UCSD-AML1 (cell line): ENCODE measurements at regions not wholly inside any gene's neighbourhood (a gene's known extent, or its start where the extent isn't known, plus 50 kb on each side); places are given as distances from the start of the nearest gene placed in this dataset.

ENCODE experiments used
- DNase-seq: peaks from one replicate; lab custom pipeline; 2025; ENCODE audit not compliant: unreplicated experiment; lab: John Stamatoyannopoulos, UW

DNA sequence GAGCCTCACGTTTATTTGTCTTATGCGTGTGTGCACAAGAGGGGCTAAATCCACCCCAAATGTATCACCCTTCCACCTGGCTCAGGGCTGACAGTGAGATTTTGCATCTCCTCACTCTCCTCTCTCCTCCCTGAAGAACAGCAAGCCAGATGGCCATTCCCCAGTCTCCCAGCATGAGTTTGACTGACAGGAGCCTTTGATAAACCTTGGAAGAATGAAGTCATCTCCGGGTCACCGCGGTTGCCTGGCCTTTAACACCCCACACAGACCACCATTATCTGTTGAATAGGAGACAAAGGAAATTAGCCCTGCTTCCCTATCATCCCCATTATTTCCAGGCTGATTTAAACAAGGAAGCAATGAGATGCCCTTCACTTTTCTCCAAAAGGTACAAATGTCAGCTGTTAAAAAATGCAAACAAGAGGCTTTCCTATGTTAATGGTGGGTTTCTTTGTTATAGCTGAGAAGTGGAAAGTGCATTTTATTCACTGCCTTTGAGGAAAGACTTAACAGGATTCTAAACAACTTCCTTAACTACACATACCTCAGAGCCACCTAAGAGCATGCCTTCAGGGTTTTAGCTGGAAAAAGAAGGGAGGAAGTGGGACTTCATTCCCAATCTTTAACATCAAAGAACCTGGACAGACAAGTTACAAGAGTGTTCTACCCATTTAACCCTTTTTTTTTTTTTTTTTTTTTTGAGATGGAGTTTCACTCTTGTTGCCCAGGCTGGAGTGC, 524.8 kb upstream of the ID4 start:
- DNase-seq, result no peak

GRCh38 chr6:19317431-19317986, 519.7 kb upstream of the ID4 start:
- no peak for DNase-seq

DNA sequence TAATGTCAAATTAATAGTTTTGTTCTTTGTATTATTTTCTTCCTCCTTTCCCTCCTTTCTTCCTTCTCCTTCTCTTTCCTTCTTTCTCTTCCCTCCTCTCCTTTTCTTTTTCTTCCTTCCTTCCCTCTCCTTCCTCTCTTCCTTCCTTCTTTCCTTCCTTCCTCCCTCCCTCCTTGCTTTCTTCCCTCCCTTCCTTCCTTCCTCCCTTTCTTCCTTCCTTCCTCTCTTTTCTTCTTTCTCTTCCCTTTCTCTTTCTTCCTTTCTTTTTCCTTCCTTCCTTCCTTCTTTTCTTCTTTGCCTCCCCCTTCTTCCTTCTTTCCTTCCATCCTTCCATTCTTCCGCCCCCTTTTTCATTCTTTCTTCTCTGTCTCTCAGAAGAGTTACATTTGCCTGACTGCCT, 518.2 kb upstream of the ID4 start:
- DNase-seq, result no peak

- DNase-seq, result no peak
These were observed 517.0 kb upstream of the ID4 start for GRCh38 chr6:19320111-19320581.

DNA sequence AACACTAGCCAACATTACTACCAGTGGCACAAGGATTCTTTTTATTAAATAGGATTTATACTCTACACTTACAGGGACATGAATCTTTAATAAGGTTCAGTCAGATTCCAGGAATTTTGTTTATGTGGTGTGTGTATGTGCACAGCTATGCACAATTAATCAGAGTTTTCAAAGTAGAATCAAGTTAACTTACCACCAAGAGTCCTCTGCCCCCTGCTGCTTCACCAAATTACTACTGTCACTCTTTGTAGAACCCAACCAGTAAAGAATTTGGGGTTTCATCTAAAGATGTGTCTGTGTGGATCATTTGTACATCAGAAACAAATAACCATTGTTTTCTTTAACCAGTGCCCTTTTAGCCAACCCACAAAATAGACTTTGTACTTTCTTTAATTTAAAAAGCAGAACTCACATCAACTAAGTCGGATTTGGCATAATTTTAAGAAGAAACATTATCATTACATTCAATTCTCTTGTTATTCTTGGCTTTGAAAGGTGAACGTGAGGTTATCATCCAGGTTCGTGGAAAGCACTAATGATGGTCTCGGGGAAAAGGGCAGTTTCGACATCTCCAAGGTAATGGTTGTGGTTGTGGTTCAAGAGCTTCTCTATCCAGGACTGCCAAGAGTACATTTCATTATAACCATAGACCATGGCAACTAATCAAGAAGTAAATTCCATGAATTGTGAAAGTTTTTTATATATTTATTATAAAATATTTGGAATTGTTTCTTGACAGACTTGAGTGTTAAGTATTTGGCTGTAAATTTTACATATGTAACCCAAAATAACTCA, 514.3 kb upstream of the ID4 start:
- DNase-seq, result no peak

GRCh38 chr6:19324376-19324775, 512.8 kb upstream of the ID4 start:
- DNase-seq, result no peak

GRCh38 chr6:19325335-19325789, 511.8 kb upstream of the ID4 start:
- no peak for DNase-seq

DNA sequence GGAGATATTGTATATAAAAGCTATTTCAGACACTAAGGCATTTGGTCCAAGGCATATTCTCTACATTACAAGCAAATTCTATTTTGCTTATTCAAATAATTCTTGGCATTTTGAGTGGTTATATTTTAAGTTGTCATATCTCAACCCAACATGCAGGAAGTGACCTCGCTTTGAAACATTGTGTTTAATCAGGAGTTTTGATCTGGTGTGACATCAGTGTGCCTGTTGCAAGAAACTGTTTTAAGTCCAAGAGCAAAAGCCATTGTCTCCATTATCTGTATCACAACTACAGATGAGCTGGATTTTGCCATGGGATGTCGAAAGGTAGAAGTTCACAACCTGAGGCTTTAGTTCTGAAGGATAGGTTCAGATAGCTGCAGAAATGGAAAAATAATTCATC, 509.9 kb upstream of the ID4 start:
- no peak for DNase-seq

GRCh38 chr6:19327661-19328060, 509.5 kb upstream of the ID4 start:
- no peak for DNase-seq

GRCh38 chr6:19329078-19329477, 508.1 kb upstream of the ID4 start:
- no peak for DNase-seq

DNA sequence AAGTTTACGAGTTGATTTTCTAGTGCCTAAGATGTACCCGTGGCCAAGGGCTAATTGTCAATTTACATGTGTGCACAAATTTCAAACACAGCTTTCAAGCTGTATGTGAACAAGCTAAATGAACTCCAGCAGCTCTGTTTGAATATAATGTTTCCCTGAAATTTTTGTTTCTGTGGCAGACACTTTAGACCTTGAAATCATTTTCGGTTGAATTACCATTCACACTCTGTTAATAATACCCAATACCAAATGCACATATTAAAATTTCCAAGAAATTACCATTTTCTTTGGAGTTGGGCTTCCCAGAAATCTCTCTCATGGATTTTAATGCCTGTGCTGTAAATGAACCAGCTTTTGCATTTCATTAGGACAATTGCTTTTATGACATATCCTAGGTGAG, 506.1 kb upstream of the ID4 start:
- DNase-seq, result no peak

DNA sequence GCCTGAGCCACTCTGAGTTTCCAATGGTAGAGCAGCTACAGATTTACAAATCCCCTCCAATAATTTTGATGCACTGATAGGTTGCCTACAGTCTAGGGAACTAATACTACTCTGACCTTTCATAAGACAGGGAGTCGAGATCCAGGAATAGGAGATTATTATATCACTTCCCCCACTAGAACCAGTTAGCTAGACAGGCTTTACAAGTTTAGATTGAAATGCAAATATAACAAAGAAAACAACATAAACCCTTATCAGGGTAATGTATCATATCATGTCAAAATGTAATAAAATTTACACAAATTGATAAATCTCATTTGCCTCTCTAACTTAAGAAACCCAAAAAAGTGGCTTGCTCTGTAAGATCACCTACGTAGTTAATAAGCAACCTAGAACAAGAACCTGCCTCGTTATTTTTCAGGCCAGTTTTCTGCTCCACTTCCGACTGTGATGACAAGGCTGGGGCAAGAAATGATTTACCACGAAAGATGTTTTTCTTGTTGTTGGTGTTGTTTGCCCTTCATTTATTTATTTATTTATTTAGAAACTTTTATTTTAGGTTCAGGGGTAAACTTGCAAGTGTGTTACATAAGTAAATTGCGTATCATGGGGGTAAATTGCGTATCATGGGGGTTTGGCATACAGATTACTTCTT, 504.2 kb upstream of the ID4 start:
- DNase-seq, result no peak

GRCh38 chr6:19333936-19334335, 503.2 kb upstream of the ID4 start:
- DNase-seq, result no peak

DNA sequence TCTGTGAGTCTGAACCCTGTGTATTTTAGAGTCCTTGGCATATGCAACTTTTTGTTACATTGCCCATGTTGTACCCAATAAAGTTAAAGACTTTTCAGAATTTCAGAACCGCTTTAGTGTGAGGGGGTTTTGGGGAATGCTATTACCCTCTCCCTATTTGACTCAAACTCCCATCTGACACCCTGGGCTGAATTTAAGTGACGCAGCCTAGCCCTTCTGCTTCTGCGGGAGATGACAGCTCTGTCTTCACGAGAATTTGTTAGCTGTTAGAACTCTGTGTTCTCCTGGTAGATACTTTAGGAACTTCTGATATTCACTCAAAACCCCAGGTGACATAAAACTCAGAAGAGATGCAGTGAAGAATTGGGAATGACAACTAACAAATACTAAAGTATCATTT, 500.6 kb upstream of the ID4 start:
- no peak for DNase-seq

DNA sequence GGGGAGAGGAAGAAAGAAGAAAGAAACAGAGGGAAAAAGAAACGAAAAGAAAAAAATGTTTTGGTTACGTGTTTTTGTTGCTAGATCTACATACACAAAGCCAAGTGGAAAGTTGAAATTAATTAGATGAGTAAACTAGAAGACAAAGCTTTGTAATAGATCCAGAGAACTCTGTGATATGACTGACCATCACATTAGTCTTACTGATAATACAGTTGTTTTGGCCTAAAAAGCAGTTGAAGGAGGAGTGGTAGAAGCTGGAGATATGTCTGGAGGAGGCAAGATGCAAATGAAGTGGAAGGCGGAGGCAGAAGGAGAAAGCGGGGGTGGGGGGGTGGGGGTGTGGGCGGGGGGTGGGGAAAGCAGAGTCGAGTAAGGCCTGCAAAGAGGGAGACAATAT, 500.1 kb upstream of the ID4 start:
- DNase-seq, result no peak

DNA sequence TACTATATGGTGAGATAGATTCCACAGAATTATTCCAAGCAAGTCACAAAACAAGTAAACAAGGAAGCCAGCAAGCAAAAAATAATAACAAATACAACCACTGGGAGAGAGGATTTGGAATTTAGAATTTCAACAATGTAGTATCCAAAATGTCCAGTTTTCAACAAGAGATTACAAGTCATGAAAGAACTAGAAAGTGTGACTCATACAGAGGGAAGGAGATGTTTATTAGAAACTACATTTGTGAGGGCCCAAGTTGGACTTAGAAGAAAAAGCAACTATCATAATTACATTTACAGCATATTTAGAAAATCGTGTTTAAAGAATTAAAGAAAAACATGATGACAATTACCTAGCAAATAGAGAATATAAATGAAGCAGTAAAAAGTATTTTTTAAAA, 494.6 kb upstream of the ID4 start:
- DNase-seq, result no peak

- no peak for DNase-seq
These were observed 487.7 kb upstream of the ID4 start for GRCh38 chr6:19349429-19349828.

DNA sequence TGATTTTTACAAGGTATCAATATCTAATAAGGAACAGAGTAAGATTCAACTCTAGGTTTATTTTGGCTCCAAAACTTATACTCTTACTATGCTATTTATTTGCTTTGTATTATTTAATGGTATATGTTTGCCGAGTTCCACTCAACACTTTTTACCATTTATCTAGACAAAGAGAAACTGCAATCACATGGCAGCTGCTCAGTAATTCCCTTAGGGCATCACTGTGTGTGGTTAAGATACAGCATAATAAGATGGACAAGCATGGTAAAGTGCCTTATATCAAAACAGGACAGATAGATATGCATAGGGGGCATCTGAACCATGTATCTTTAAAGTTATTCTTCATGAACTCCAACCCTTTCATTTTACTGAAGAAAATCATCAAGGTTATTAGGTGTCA, 483.0 kb upstream of the ID4 start:
- no peak for DNase-seq

DNA sequence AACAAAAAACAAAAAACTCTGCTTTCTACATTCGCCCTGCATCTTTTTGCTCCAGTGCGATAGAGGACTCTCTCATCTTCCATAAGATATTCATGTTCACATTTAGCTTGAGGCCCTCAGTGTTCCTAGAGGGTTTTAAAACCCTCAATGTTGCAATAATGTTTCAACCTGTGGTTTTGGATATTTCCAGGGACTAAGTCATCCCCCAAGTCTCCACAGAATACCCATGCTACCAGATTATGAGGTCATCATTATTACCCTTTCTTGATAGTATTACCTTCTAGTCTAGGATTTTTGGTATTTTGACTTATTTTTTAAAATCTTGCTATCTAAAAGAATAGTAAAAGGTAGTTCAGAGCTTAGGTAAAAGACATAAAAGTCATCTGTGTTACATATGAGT, 480.5 kb upstream of the ID4 start:
- DNase-seq, result no peak

GRCh38 chr6:19362396-19362795, 474.8 kb upstream of the ID4 start:
- DNase-seq, result no peak

- no peak for DNase-seq
These were observed 468.7 kb upstream of the ID4 start for GRCh38 chr6:19368511-19368910.

- no peak for DNase-seq
These were observed 467.4 kb upstream of the ID4 start for GRCh38 chr6:19369785-19370184.
